ENCODE measurements at regions not wholly inside any gene's neighbourhood (a gene's known extent, or its start where the extent isn't known, plus 50 kb on each side); places are given as distances from the start of the nearest gene placed in this dataset.

- Histone ChIP-seq H3K79me2 (ENCODE audit: insufficient read depth, low read length) (no peaks in the 10 kb centered on the region), H4K20me1 (ENCODE audit: insufficient read depth, low read length) (no peaks in the 10 kb centered on the region), H3K9me3 (ENCODE audit: insufficient read depth, low read length, severe bottlenecking) (no peaks in the 10 kb centered on the region), H3K27me3 (ENCODE audit: insufficient read depth, low read length, poor library complexity) (no peaks in the 10 kb centered on the region), H3K4me2 (ENCODE audit: insufficient read depth, low read length) (no peak overlapping the region), H3K27ac (ENCODE audit: low read length) (no peak overlapping the region), H3K4me1 (ENCODE audit: insufficient read depth, low read length) (no peaks in the 10 kb centered on the region), H2AFZ (ENCODE audit: low read depth, low read length) (no peak overlapping the region), H3K9ac (ENCODE audit: low read depth, low read length) (no peak overlapping the region), H3K36me3 (ENCODE audit: insufficient read depth, low read length) (no peaks in the 10 kb centered on the region), H3K4me3 (ENCODE audit: low read depth in 1 of 2, low read length in 2 of 2) (no peak overlapping the region)
- ATAC-seq (ENCODE audit: insufficient read depth, low read depth) (no peak), DNase-seq (no peak)
- TF ChIP-seq, protein P1, sequence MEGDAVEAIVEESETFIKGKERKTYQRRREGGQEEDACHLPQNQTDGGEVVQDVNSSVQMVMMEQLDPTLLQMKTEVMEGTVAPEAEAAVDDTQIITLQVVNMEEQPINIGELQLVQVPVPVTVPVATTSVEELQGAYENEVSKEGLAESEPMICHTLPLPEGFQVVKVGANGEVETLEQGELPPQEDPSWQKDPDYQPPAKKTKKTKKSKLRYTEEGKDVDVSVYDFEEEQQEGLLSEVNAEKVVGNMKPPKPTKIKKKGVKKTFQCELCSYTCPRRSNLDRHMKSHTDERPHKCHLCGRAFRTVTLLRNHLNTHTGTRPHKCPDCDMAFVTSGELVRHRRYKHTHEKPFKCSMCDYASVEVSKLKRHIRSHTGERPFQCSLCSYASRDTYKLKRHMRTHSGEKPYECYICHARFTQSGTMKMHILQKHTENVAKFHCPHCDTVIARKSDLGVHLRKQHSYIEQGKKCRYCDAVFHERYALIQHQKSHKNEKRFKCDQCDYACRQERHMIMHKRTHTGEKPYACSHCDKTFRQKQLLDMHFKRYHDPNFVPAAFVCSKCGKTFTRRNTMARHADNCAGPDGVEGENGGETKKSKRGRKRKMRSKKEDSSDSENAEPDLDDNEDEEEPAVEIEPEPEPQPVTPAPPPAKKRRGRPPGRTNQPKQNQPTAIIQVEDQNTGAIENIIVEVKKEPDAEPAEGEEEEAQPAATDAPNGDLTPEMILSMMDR (IDR thresholded peaks at IDR 0.05; ENCODE audit: borderline replicate concordance, extremely low read depth, low read length, poor library complexity, severe bottlenecking), result no peak
- TF ChIP-seq EZH2 (IDR thresholded peaks at IDR 0.05; ENCODE audit: borderline replicate concordance, low read depth, low read length, severe bottlenecking), result no peak
Observed at GRCh38 chr13:94902722-94903407, 190.5 kb upstream of the SOX21 start.

- no peaks in the 10 kb centered on the region for H4K20me1 ChIP-seq (ENCODE audit: insufficient read depth, low read length)
- H3K27ac ChIP-seq (ENCODE audit: low read length), result no peak overlapping the region
- H3K27me3 ChIP-seq (ENCODE audit: insufficient read depth, low read length, poor library complexity), result no peaks in the 10 kb centered on the region
- H3K79me2 ChIP-seq (ENCODE audit: insufficient read depth, low read length), result no peaks in the 10 kb centered on the region
- no peak overlapping the region for H3K4me2 ChIP-seq (ENCODE audit: insufficient read depth, low read length)
- H2AFZ ChIP-seq (ENCODE audit: low read depth, low read length), result no peak overlapping the region
- no peak for DNase-seq
- H3K36me3 ChIP-seq (ENCODE audit: insufficient read depth, low read length), result no peaks in the 10 kb centered on the region
- no peak overlapping the region for H3K4me3 ChIP-seq (ENCODE audit: low read depth in 1 of 2, low read length in 2 of 2)
- no peaks in the 10 kb centered on the region for H3K9me3 ChIP-seq (ENCODE audit: insufficient read depth, low read length, severe bottlenecking)
- no peaks in the 10 kb centered on the region for H3K4me1 ChIP-seq (ENCODE audit: insufficient read depth, low read length)
- no peak for ATAC-seq (ENCODE audit: insufficient read depth, low read depth)
- no peak overlapping the region for H3K9ac ChIP-seq (ENCODE audit: low read depth, low read length)
- TF ChIP-seq EZH2 (IDR thresholded peaks at IDR 0.05; ENCODE audit: borderline replicate concordance, low read depth, low read length, severe bottlenecking), result no peak
- TF ChIP-seq, protein P1 (IDR thresholded peaks at IDR 0.05; ENCODE audit: borderline replicate concordance, extremely low read depth, low read length, poor library complexity, severe bottlenecking), result no peak
Observed at GRCh38 chr13:94901070-94901469, 188.7 kb upstream of the SOX21 start.

DNA sequence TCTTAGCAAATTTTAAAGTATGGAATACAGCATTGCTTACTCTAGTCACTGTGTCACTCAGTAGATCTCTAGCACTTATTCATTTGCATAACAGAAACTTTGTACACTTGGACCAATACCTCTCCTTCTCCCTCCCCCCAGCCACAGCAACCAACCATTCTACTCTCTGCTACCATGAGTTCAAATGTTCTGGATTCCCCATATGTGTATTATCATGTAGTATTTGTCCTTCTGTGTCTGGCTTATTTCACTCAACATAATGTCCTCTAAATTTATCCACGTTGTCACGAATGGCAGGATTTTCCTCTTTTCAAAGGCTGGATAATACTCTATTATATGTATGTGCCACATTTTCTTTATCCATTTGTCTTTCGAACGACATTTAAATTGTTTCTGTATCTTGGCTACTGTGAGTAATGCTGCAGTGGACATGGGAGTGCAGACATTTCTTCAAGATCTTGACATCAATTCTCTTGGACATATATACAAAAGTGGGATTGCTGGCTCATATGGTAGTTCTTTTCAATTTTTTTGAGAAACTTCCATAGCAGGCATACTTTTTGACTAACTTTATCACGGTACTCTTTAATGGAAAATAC lies 184.5 kb upstream of the SOX21 start:
- DNase-seq, result no peak
- Histone ChIP-seq H3K79me2 (ENCODE audit: insufficient read depth, low read length) (no peaks in the 10 kb centered on the region), H4K20me1 (ENCODE audit: insufficient read depth, low read length) (no peaks in the 10 kb centered on the region), H3K9ac (ENCODE audit: low read depth, low read length) (no peak overlapping the region), H3K9me3 (ENCODE audit: insufficient read depth, low read length, severe bottlenecking) (no peaks in the 10 kb centered on the region), H3K27ac (ENCODE audit: low read length) (no peak overlapping the region), H3K4me2 (ENCODE audit: insufficient read depth, low read length) (no peak overlapping the region), H3K36me3 (ENCODE audit: insufficient read depth, low read length) (no peaks in the 10 kb centered on the region), H2AFZ (ENCODE audit: low read depth, low read length) (no peak overlapping the region), H3K27me3 (ENCODE audit: insufficient read depth, low read length, poor library complexity) (no peaks in the 10 kb centered on the region), H3K4me1 (ENCODE audit: insufficient read depth, low read length) (no peaks in the 10 kb centered on the region), H3K4me3 (ENCODE audit: low read depth in 1 of 2, low read length in 2 of 2) (no peak overlapping the region)
- ATAC-seq (ENCODE audit: insufficient read depth, low read depth), result no peak
- no peak for TF ChIP-seq EZH2 (IDR thresholded peaks at IDR 0.05; ENCODE audit: borderline replicate concordance, low read depth, low read length, severe bottlenecking)
- TF ChIP-seq, protein P1 (IDR thresholded peaks at IDR 0.05; ENCODE audit: borderline replicate concordance, extremely low read depth, low read length, poor library complexity, severe bottlenecking), result no peak

Data from DND-41 (cell line).